Mesenchymal stem cell (in vitro differentiated cells and primary cell): ENCODE measurements at regions not wholly inside any gene's neighbourhood (a gene's known extent, or its start where the extent isn't known, plus 50 kb on each side); places are given as distances from the start of the nearest gene placed in this dataset.

Experiments
- DNase-seq: peaks from one replicate; pipeline ENCODE4 v3.0.0-alpha.2; 2013
- H2AFZ ChIP-seq: one replicate; pipeline ENCODE4 v1.6.1; 2013; ENCODE audit warnings: low read depth, mild to moderate bottlenecking, control low read depth, inconsistent platforms, low read length, moderate library complexity
- H2AK5ac ChIP-seq: 2 replicates; pipeline ENCODE4 v1.6.1; 2013; ENCODE audit warnings: low read length, moderate library complexity, mild to moderate bottlenecking, inconsistent platforms; ENCODE audit not compliant: severe bottlenecking
- H2BK120ac ChIP-seq: one replicate; pipeline ENCODE4 v1.6.1; 2013; ENCODE audit warnings: low read depth, mild to moderate bottlenecking, inconsistent platforms, low read length, moderate library complexity
- H2BK12ac ChIP-seq, 2 experiments: one replicate each; pipeline ENCODE4 v1.6.1; 2013; ENCODE audit warnings: inconsistent platforms in 2 of 2, low read length in 2 of 2, mild to moderate bottlenecking in 2 of 2, moderate library complexity in 2 of 2, control low read depth in 1 of 2
- H2BK15ac ChIP-seq: one replicate; pipeline ENCODE4 v1.6.1; 2013; ENCODE audit warnings: mild to moderate bottlenecking, low read depth, inconsistent platforms; ENCODE audit not compliant: poor library complexity, severe bottlenecking
- H2BK5ac ChIP-seq: 2 replicates; pipeline ENCODE4 v1.6.1; 2013; ENCODE audit warnings: low read depth, mild to moderate bottlenecking, low read length, control low read depth, inconsistent platforms; ENCODE audit not compliant: poor library complexity, severe bottlenecking
- H3K14ac ChIP-seq, 2 experiments: one replicate each; pipeline ENCODE4 v1.6.1; 2013; ENCODE audit warnings: inconsistent platforms in 2 of 2, low read length in 2 of 2, control low read depth in 1 of 2, mild to moderate bottlenecking in 1 of 2, moderate library complexity in 1 of 2
- H3K18ac ChIP-seq, 2 experiments: one replicate each; pipeline ENCODE4 v1.6.1; 2013; ENCODE audit warnings: inconsistent platforms in 2 of 2, low read length in 2 of 2, control low read depth in 1 of 2, low read depth in 1 of 2, mild to moderate bottlenecking in 1 of 2
- H3K23ac ChIP-seq, 2 experiments: one replicate each; pipeline ENCODE4 v1.6.1; 2013; ENCODE audit warnings: inconsistent platforms in 2 of 2, low read length in 2 of 2, mild to moderate bottlenecking in 2 of 2, moderate library complexity in 2 of 2, control low read depth in 1 of 2
- H3K27ac ChIP-seq: 2 replicates; pipeline ENCODE4 v1.5.1; 2013; ENCODE audit warnings: mild to moderate bottlenecking, moderate library complexity, low read length, control low read depth, inconsistent platforms; ENCODE audit not compliant: poor library complexity, severe bottlenecking
- H3K27me3 ChIP-seq, 2 experiments: 2 replicates each; pipeline versions ENCODE4 v1.6.1 to v1.7.0; 2013; ENCODE audit warnings: low read length in 2 of 2, mild to moderate bottlenecking in 2 of 2, moderate library complexity in 2 of 2, control low read depth in 1 of 2, inconsistent platforms in 1 of 2; ENCODE audit not compliant: control insufficient read depth in 1 of 2, insufficient read depth in 1 of 2
- H3K36me3 ChIP-seq, 2 experiments: 2 replicates each; pipeline versions ENCODE4 v1.6.1 to v1.7.0; 2013; ENCODE audit warnings: low read length in 2 of 2, control low read depth in 1 of 2, inconsistent platforms in 1 of 2, low read depth in 1 of 2, mild to moderate bottlenecking in 1 of 2; ENCODE audit not compliant: insufficient read depth in 2 of 2, control insufficient read depth in 1 of 2
- H3K4ac ChIP-seq, 2 experiments: one replicate each; pipeline ENCODE4 v1.6.1; 2013; ENCODE audit warnings: inconsistent platforms in 2 of 2, low read length in 2 of 2, mild to moderate bottlenecking in 2 of 2, moderate library complexity in 2 of 2, control low read depth in 1 of 2, low read depth in 1 of 2
- H3K4me1 ChIP-seq: 2 replicates; pipeline ENCODE4 v1.6.1; 2013; ENCODE audit warnings: low read depth, low read length, control low read depth; ENCODE audit not compliant: control insufficient read depth, insufficient read depth
- H3K4me2 ChIP-seq: 2 replicates; pipeline ENCODE4 v1.6.1; 2013; ENCODE audit warnings: low read length, mild to moderate bottlenecking, inconsistent platforms; ENCODE audit not compliant: poor library complexity, severe bottlenecking
- H3K4me3 ChIP-seq, 2 experiments: 2 replicates each; pipeline versions ENCODE4 v1.5.1 to v1.7.0; 2013; ENCODE audit warnings: low read length in 2 of 2, mild to moderate bottlenecking in 2 of 2, control low read depth in 1 of 2, low read depth in 1 of 2; ENCODE audit not compliant: insufficient read depth in 1 of 2
- H3K79me1 ChIP-seq: replicated peaks from 2 replicates; pipeline ENCODE4 v1.6.1; 2013; ENCODE audit warnings: mild to moderate bottlenecking, control low read depth, low read length, inconsistent platforms; ENCODE audit not compliant: poor library complexity, severe bottlenecking
- H3K9ac ChIP-seq: 2 replicates; pipeline ENCODE4 v1.7.0; 2013; ENCODE audit warnings: mild to moderate bottlenecking, low read length, moderate library complexity
- H3K9me3 ChIP-seq: 2 replicates; pipeline ENCODE4 v1.7.0; 2013; ENCODE audit warnings: mild to moderate bottlenecking, low read length; ENCODE audit not compliant: control insufficient read depth
- H4K8ac ChIP-seq: one replicate; pipeline ENCODE4 v1.6.1; 2013; ENCODE audit warnings: inconsistent platforms, mild to moderate bottlenecking, low read length, moderate library complexity
- H4K91ac ChIP-seq: one replicate; pipeline ENCODE4 v1.6.1; 2013; ENCODE audit warnings: mild to moderate bottlenecking, low read length, inconsistent platforms
- WGBS: methylation state at CpG from one replicate; pipeline ENCODE4 v1.1.7; 2013; ENCODE audit warnings: mixed read lengths; 5-methylcytosine and 5-hydroxymethylcytosine counted together

DNA sequence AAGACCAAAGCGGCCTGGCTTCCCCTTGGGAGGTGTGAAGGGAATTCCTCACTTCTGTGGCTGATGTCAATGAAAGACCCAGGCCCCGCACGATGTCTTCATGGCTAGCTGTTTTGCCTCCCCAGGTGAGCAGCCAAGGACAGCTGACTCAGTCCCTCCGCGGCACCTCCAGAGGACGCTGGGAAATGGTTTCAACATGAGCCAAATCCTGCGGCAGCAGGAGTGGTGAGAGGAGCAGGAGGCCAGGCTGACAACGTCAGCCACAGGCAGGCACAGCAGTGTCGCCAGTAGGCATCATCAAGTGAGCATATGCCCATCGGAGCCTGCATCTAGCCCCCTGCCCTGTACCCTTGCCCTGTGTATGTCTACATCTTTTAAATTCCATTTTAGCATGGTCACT, 156.4 kb upstream of the RAB6C start:
- 81% methylated on average over 10 of the region's 10 CpGs for WGBS
- H2BK12ac ChIP-seq: no peak overlapping the region
- H3K4me3 ChIP-seq: no peak overlapping the region
- no peak overlapping the region for H2BK15ac ChIP-seq
- no peak overlapping the region for H2BK120ac ChIP-seq
- no peak overlapping the region for H3K23ac ChIP-seq
- no peaks in the 10 kb centered on the region for H3K36me3 ChIP-seq
- no peak for DNase-seq
- H4K8ac ChIP-seq: no peak overlapping the region
- H4K91ac ChIP-seq: no peak overlapping the region
- no peak overlapping the region for H3K18ac ChIP-seq
- H3K4me1 ChIP-seq: no peaks in the 10 kb centered on the region
- H3K4me2 ChIP-seq: no peak overlapping the region
- H3K4ac ChIP-seq: no peak overlapping the region
- no peak overlapping the region for H3K9ac ChIP-seq
- H2AFZ ChIP-seq: no peak overlapping the region
- no peak overlapping the region for H3K27ac ChIP-seq
- H3K14ac ChIP-seq: no peak overlapping the region
- H3K9me3 ChIP-seq: no peaks in the 10 kb centered on the region
- H3K79me1 ChIP-seq: no peaks in the 10 kb centered on the region
- no peak overlapping the region for H2BK5ac ChIP-seq
- no peaks in the 10 kb centered on the region for H3K27me3 ChIP-seq
- no peak overlapping the region for H2AK5ac ChIP-seq

DNA sequence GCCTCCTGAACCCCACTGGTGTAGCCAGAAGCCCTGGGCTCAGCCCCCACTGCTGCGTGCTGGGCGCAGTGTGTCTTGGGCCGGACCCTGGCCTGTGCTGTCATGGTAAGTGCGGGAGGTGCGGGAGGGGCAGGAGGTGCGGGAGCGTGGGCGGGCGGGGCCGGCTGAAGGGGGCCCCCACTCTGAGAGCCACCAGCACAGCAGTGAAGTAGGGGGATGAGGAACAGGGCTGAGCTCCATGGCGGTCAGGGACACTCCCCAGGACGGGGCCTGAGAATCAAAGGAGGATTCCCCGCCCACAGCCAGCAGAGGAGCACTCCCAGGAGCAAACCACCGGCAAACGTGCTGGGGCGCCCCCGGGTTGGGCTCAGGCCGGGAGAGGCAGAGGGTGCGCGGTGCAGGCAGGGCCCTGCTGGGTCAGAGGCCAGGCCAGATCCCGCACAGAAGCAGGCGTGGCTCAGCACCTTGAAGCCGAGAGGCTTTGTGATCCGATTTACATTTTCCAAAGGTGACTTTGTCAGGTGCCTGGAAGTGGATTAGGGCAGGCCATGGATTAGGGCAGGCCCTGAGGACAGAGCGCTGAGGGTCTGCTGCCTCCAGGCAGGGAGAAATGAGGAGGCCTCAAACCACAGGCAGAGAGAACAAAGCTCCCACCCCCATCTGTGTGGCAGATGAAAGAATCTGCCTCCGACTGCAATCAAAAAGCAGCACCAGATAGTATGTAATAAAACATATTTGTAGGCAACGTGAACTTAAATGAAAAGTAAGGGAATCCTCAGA, 152.0 kb upstream of the RAB6C start:
- H3K23ac ChIP-seq: no peak overlapping the region
- H2AK5ac ChIP-seq: no peak overlapping the region
- no peak overlapping the region for H4K8ac ChIP-seq
- H3K4ac ChIP-seq: no peak overlapping the region
- no peak overlapping the region for H2BK5ac ChIP-seq
- no peaks in the 10 kb centered on the region for H3K79me1 ChIP-seq
- no peak for DNase-seq
- H3K36me3 ChIP-seq: no peaks in the 10 kb centered on the region
- no peak overlapping the region for H2BK120ac ChIP-seq
- peaks cover 10% of the 10 kb centered on the region for H3K9me3 ChIP-seq
- no peak overlapping the region for H2BK12ac ChIP-seq
- no peak overlapping the region for H3K27ac ChIP-seq
- H3K14ac ChIP-seq: no peak overlapping the region
- no peak overlapping the region for H2AFZ ChIP-seq
- H3K9ac ChIP-seq: no peak overlapping the region
- no peaks in the 10 kb centered on the region for H3K27me3 ChIP-seq
- H3K18ac ChIP-seq: no peak overlapping the region
- no peak overlapping the region for H3K4me2 ChIP-seq
- H3K4me1 ChIP-seq: no peaks in the 10 kb centered on the region
- no peak overlapping the region for H4K91ac ChIP-seq
- 44% methylated on average over 26 of the region's 27 CpGs for WGBS
- no peak overlapping the region for H2BK15ac ChIP-seq
- H3K4me3 ChIP-seq: no peak overlapping the region

DNA sequence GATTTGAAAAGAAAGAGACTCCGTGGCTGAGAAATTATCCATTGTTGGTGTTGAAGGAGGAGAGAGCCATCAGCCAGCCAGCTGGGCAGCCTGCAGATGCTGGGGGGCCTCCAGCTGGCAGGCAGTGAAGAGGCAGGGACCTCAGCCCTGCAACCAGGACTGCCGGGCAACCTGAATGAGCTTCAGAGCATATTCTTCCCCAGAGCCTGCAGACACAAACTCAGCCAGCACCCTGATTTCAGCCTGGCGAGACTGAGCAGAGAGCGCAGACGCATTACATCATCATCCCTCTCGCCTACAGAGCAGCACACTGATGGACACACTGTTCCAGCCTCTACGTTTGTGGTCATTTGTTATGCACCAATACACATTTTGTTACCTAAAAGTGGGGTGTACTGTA, 150.7 kb upstream of the RAB6C start:
- Histone ChIP-seq H2BK120ac (no peak overlapping the region), H2AK5ac (no peak overlapping the region), H3K18ac (no peak overlapping the region), H3K4me1 (no peaks in the 10 kb centered on the region), H2BK15ac (no peak overlapping the region), H2BK5ac (no peak overlapping the region), H3K14ac (no peak overlapping the region), H3K27me3 (no peaks in the 10 kb centered on the region), H3K23ac (no peak overlapping the region), H4K8ac (no peak overlapping the region), H2BK12ac (no peak overlapping the region), H3K4me2 (no peak overlapping the region), H3K4ac (no peak overlapping the region), H2AFZ (no peak overlapping the region), H3K9me3 (peaks cover 10% of the 10 kb centered on the region), H3K27ac (no peak overlapping the region), H4K91ac (no peak overlapping the region), H3K79me1 (no peaks in the 10 kb centered on the region), H3K36me3 (no peaks in the 10 kb centered on the region), H3K4me3 (no peak overlapping the region), H3K9ac (no peak overlapping the region)
- WGBS: 84% methylated on average over 6 of the region's 7 CpGs
- no peak for DNase-seq

DNA sequence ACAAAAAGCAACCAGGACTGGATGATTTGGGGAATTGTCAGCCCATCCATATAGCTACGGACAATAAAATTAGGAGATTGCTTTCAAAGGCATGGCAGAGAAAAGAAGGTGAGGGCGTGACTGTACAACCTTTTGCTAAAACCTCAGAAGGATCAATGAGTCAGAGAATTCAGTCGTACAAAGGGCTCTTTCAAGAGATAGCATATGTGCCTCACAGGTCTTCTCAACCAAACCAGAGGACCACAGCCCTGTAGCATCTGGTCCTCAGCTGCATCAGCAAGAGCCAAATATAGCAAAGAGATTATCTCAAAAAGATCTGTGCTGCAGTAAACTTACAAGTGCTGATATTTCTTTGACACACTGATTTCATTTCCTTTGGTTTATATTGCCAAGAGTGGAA, 149.9 kb upstream of the RAB6C start:
- DNase-seq: no peak
- Histone ChIP-seq H3K18ac (no peak overlapping the region), H2AFZ (no peak overlapping the region), H3K4me1 (no peaks in the 10 kb centered on the region), H3K27ac (no peak overlapping the region), H3K23ac (no peak overlapping the region), H3K9me3 (peaks cover 10% of the 10 kb centered on the region), H3K27me3 (no peaks in the 10 kb centered on the region), H3K14ac (no peak overlapping the region), H3K79me1 (no peaks in the 10 kb centered on the region), H2BK5ac (no peak overlapping the region), H2AK5ac (no peak overlapping the region), H2BK12ac (no peak overlapping the region), H2BK15ac (no peak overlapping the region), H3K9ac (no peak overlapping the region), H3K4me2 (no peak overlapping the region), H3K4me3 (no peak overlapping the region), H4K8ac (no peak overlapping the region), H3K36me3 (no peaks in the 10 kb centered on the region), H2BK120ac (no peak overlapping the region), H3K4ac (no peak overlapping the region), H4K91ac (no peak overlapping the region)
- 64% methylated on average over 3 of the region's 3 CpGs for WGBS
